ENCODE measurements at regions not wholly inside any gene's neighbourhood (a gene's known extent, or its start where the extent isn't known, plus 50 kb on each side); places are given as distances from the start of the nearest gene placed in this dataset.

DNA sequence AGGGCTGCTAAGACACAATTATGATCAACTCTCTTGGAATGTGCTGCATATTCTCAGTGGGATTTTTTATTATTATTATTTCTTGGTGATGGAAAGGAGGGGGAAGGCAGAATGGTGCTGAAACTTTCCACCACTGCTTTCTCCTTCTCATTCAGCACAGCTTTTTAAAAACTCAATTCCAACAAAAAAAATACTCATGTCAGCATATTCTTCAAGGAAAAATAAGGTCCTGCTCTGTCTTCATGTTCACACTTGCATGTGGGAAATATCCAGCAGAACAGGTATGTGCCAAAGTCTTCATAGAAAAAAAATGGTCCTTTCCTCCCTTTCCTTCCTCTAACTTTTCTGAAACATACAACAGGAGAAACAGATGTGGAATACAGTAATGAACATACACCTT lies 144.0 kb upstream of the ADAMTS3 start:
- Histone ChIP-seq H3K4me3 (replicated peaks in 1 of 3; ENCODE audit: low read depth in 2 of 3, low read length in 3 of 3) (no peak overlapping the region), H3K79me2 (ENCODE audit: insufficient read depth, low read length) (no peaks in the 10 kb centered on the region), H2AFZ (ENCODE audit: insufficient read depth, low read depth, low read length, poor library complexity, severe bottlenecking) (no peak overlapping the region), H3K36me3 (replicated peaks in 1 of 2; ENCODE audit: control insufficient read depth in 1 of 2, insufficient read depth in 2 of 2, low read length in 2 of 2) (no peaks in the 10 kb centered on the region), H3K9ac (ENCODE audit: insufficient read depth, low read length, poor library complexity, severe bottlenecking) (no peak overlapping the region), H3K9me3 (replicated peaks in 1 of 2; ENCODE audit: control insufficient read depth in 1 of 2, insufficient read depth in 1 of 2, low read length in 2 of 2) (no peaks in the 10 kb centered on the region), H4K20me1 (ENCODE audit: insufficient read depth, low read length) (no peaks in the 10 kb centered on the region), H3K27ac (ENCODE audit: low read depth in 1 of 2, low read length in 2 of 2) (no peak overlapping the region), H3K4me2 (replicated peaks; ENCODE audit: extremely low read depth, low read length, poor library complexity, severe bottlenecking) (no peak overlapping the region), H3K27me3 (ENCODE audit: control insufficient read depth in 2 of 2, insufficient read depth in 2 of 2, low read length in 2 of 2) (no peaks in the 10 kb centered on the region), H3K4me1 (ENCODE audit: control insufficient read depth in 1 of 2, insufficient read depth in 2 of 2, low read length in 2 of 2) (no peaks in the 10 kb centered on the region)
- Mint-ChIP-seq H3K4me3 (no peak overlapping the region), H3K27ac (no peak overlapping the region), H3K9me3 (peaks cover 0 to 4% (median 0%) of the 10 kb centered on the region in 7 donors), H3K4me1 (no peaks in the 10 kb centered on the region), H3K36me3 (no peaks in the 10 kb centered on the region), H3K27me3 (ENCODE audit: low read depth in 3 of 3) (peaks cover 0 to 1% (median 0%) of the 10 kb centered on the region in 3 donors)
- TF ChIP-seq, protein P1, sequence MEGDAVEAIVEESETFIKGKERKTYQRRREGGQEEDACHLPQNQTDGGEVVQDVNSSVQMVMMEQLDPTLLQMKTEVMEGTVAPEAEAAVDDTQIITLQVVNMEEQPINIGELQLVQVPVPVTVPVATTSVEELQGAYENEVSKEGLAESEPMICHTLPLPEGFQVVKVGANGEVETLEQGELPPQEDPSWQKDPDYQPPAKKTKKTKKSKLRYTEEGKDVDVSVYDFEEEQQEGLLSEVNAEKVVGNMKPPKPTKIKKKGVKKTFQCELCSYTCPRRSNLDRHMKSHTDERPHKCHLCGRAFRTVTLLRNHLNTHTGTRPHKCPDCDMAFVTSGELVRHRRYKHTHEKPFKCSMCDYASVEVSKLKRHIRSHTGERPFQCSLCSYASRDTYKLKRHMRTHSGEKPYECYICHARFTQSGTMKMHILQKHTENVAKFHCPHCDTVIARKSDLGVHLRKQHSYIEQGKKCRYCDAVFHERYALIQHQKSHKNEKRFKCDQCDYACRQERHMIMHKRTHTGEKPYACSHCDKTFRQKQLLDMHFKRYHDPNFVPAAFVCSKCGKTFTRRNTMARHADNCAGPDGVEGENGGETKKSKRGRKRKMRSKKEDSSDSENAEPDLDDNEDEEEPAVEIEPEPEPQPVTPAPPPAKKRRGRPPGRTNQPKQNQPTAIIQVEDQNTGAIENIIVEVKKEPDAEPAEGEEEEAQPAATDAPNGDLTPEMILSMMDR (IDR thresholded peaks at IDR 0.05), result no peak
- intact Hi-C loops (cut with micrococcal nuclease), result no loop called here
- no peak for DNase-seq

DNA sequence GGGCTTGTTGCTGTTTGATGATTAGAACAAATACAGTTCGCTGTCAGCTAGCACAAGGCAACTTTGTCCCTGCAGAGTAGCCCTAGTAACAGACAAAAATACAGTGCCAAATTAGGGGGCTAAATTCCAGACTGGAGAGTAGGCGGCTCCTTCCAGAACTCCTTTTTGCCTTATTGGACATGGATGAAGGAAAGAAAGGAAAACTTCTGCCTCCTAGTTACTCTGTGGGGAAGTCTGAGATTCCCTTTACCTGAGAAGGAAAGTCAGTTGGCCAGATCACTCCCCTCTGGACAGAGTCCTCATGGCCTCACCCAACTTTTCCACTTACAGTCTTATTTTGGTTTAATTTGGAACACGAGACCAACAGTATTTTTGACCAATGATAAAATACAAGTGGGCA lies 140.5 kb upstream of the ADAMTS3 start:
- no peaks in the 10 kb centered on the region for H3K79me2 ChIP-seq (ENCODE audit: insufficient read depth, low read length)
- no peaks in the 10 kb centered on the region for H3K36me3 ChIP-seq (replicated peaks in 1 of 2; ENCODE audit: control insufficient read depth in 1 of 2, insufficient read depth in 2 of 2, low read length in 2 of 2)
- H3K4me2 ChIP-seq (replicated peaks; ENCODE audit: extremely low read depth, low read length, poor library complexity, severe bottlenecking), result no peak overlapping the region
- WGBS (ENCODE audit: insufficient coverage), result 80% methylated on average over 1 of the region's 3 CpGs
- Mint-ChIP-seq H3K4me1 (no peaks in the 10 kb centered on the region), H3K36me3 (no peaks in the 10 kb centered on the region), H3K27ac (no peak overlapping the region), H3K27me3 (ENCODE audit: low read depth in 3 of 3) (peaks cover 0 to 1% (median 1%) of the 10 kb centered on the region in 3 donors), H3K9me3 (no peaks in the 10 kb centered on the region), H3K4me3 (no peak overlapping the region)
- H3K4me1 ChIP-seq (ENCODE audit: control insufficient read depth in 1 of 2, insufficient read depth in 2 of 2, low read length in 2 of 2), result no peaks in the 10 kb centered on the region
- H4K20me1 ChIP-seq (ENCODE audit: insufficient read depth, low read length), result no peaks in the 10 kb centered on the region
- TF ChIP-seq, protein P1 (IDR thresholded peaks at IDR 0.05), result no peak
- H3K27ac ChIP-seq (ENCODE audit: low read depth in 1 of 2, low read length in 2 of 2), result no peak overlapping the region
- H3K9me3 ChIP-seq (replicated peaks in 1 of 2; ENCODE audit: control insufficient read depth in 1 of 2, insufficient read depth in 1 of 2, low read length in 2 of 2), result no peaks in the 10 kb centered on the region
- H3K4me3 ChIP-seq (replicated peaks in 1 of 3; ENCODE audit: low read depth in 2 of 3, low read length in 3 of 3), result no peak overlapping the region
- H2AFZ ChIP-seq (ENCODE audit: insufficient read depth, low read depth, low read length, poor library complexity, severe bottlenecking), result no peak overlapping the region
- no peak for DNase-seq
- no peak overlapping the region for H3K9ac ChIP-seq (ENCODE audit: insufficient read depth, low read length, poor library complexity, severe bottlenecking)
- H3K27me3 ChIP-seq (ENCODE audit: control insufficient read depth in 2 of 2, insufficient read depth in 2 of 2, low read length in 2 of 2), result no peaks in the 10 kb centered on the region
- intact Hi-C loops (cut with micrococcal nuclease), result no loop called here
